MV-4-11 (cell line): ENCODE measurements at regions not wholly inside any gene's neighbourhood (a gene's known extent, or its start where the extent isn't known, plus 50 kb on each side); places are given as distances from the start of the nearest gene placed in this dataset.
A peak's percentile ranks its signal among the peaks of the same experiment; 100 is the strongest.
"Not testable (repeated sequence)": the region's sequence is repeated elsewhere in the genome, so short reads cannot be mapped to it uniquely, and the experiment has no call there.

ENCODE experiments used
- DNase-seq: peaks from one replicate; lab custom pipeline; 2025; lab: John Stamatoyannopoulos, UW

DNA sequence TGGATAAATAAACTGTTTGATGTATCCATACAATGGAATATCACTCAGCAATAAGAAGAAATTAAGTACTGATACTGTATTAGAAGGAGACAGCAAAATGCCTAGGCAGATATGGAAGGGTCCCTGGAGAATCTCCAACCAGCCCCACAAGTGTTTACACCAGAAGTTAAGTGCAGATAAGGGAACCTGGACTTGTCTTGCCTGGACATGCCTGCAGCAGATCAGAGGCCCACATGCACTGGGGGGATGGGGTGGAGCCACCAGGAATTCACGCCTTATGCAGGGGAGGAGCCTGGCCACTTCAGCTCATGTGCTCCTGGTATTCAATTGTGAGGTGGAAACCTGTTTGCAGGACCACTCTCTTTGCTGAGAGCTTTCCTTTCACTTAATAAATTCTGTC is 356.9 kb downstream of the TUBA3C start:
- DNase-seq, result not testable (repeated sequence)

GRCh38 chr13:18822655-18823639 is 358.7 kb downstream of the TUBA3C start:
- not testable (repeated sequence) for DNase-seq

DNA sequence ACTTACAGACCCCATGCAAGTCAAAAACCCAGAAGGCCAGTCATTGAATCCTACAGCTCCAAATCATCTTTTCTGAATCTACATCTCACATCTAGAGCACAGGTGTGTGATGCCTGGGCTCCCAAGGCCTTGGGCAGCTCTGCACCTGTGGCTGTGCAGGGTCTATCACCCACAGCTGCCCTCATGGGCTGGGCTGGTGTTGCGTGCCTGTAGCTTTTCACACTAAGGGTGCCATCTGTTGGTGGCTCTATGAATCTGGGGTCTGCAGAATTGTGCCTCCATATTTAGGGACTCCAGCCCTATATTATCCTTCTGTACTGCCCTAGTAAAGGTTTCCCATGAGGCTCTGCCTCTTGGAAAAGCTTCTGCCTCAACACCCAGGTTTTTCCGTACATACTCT is 407.6 kb downstream of the TUBA3C start:
- DNase-seq, result not testable (repeated sequence)

DNA sequence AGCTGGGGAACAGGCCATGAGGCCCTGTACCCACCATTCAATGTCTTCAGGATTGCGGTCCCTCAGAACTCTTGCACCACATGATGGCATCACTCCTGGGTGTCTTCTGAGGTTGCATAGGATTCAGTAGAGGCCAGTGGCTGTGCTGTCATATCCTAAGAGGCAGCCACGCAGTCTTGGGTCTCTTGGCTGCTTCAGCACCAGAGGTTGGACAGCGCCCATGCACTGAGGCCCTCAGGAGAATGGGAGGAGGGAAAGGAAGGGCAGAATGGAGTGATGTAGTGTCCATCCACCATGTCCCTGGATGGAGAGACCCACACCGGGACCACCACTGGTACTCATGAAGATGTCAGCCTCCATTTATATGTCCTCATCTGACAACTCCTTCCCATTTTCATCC is 439.9 kb downstream of the TUBA3C start:
- not testable (repeated sequence) for DNase-seq

- no peak for DNase-seq
Measured at GRCh38 chr13:18739310-18739709, 442.3 kb downstream of the TUBA3C start.

DNA sequence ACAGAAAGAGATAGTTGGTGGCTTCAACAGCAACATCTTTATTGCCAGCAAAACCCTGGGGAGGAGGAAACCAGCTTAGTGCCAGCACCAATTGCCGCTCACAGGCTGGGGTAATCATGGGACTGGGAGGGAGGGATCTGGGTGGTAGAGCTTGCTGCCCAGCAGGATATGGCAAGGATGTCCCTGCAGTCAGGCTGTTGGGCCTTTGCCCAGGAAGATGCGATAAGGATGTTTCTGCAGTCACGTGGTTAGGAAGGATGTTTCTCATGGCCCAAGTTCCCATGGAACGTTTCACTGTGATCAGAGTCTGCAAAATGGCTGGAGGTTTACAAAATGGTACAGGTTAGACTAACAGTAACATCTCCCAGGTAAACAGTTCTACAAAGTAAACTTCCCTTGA is 443.5 kb downstream of the TUBA3C start:
- not testable (repeated sequence) for DNase-seq

DNA sequence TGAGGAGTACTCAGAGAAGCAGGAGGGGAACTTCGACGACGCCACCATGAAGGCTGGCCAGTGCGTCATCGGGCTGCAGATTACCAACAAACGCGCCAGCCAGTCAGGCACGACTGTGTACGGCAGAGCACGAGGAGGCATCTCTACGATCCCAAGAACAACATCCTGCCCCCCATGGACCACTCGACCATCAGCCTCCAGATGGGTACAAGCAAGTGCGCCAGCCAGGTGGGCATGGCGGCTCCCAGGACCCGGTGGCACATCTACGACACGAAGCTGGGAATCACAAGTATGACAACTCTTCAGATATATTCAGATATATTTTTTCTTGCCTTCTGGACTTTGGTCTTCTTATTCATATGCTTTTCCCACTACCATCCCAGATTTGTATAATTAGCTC is 454.5 kb downstream of the TUBA3C start:
- not testable (repeated sequence) for DNase-seq

DNA sequence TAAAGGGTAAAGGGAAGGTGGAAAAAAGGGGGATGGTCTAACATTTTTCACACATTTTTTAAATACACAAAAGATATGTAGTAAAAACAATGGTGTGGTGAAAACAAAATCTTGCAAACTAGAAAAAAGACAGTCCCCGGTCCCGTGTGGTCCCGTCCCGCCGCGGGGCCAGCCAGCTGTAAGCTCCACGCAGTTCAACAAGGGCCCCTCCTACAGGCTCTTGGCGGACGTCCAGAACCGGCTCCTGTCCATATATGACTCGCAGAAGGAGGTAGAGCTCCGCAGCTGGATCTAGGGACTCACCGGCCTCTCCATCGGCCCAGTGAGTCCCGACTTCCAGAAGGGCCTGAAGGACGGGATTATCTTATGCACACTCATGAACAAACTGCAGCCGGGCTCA is 455.1 kb downstream of the TUBA3C start:
- not testable (repeated sequence) for DNase-seq

GRCh38 chr13:18725242-18725822 is 456.3 kb downstream of the TUBA3C start:
- DNase-seq, result not testable (repeated sequence)

DNA sequence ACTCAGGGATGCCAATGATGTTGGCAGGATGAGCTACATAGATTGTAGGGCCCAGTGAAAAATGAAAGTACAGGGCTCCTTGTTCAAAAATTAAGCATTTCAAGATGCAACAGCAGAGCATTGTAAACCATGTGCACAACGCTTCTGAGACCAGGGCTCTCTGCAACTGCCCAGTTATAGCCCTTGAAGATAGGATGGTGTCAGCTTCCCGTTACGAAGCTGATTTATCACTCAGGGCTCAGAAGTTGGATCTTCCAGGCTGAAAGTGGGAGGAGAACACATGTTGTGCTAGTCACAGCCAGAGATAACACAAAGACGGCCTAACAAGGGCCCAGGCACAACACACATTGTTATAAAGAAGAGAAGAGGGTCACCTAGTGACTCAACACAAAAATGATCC is 466.7 kb downstream of the TUBA3C start:
- DNase-seq, result no peak

DNA sequence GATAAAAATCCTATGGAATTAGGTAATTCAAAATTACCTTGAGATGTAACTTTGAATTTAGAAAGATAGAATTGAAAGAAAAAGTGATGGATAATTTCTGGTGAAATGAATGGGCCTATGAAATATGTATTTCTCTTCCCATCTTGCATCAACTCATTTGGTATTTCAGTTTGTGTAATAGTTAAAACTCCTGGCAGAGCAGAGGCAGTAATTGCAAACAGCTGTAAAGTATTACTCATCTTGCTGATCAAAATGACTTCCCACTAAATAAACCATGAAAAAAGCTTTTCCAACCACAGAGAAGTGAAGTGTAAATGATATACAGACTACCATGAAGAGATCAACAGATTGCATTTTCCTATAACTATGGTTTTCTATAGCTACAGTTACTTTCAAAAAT is 471.0 kb downstream of the TUBA3C start:
- DNase-seq, result not testable (repeated sequence)

GRCh38 chr13:18706538-18706937 is 475.1 kb downstream of the TUBA3C start:
- DNase-seq, result peak; percentile 5

- not testable (repeated sequence) for DNase-seq
Measured at GRCh38 chr13:18702464-18703247, 479.0 kb downstream of the TUBA3C start.

- DNase-seq, result not testable (repeated sequence)
Measured at GRCh38 chr13:18698332-18698731, 483.3 kb downstream of the TUBA3C start.

- not testable (repeated sequence) for DNase-seq
Measured at GRCh38 chr13:18697851-18698250, 483.8 kb downstream of the TUBA3C start.

DNA sequence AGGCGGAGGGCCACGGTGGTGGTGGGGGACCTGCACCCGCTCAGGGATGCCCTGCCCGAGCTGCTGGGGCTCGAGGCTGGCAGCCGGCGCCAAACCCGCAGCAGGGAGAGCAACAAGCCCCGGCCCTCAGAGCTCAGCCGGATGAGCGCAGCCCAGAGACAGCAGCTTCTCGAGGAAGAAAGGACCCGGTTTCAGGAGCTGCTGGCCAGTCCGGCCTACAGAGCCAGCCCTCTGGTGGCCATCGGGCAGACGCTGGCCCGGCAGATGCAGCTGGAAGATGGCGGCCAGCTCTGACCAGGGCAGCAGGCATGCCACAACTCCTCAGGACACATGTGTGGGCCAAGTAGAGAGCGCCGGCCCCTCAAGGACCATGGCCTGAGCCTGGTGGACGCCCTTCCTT is 484.4 kb downstream of the TUBA3C start:
- DNase-seq, result not testable (repeated sequence)

GRCh38 chr13:18677403-18677802 is 504.2 kb downstream of the TUBA3C start:
- not testable (repeated sequence) for DNase-seq

GRCh38 chr13:18675268-18675667 is 506.4 kb downstream of the TUBA3C start:
- DNase-seq, result not testable (repeated sequence)

GRCh38 chr13:18673794-18674193 is 507.8 kb downstream of the TUBA3C start:
- not testable (repeated sequence) for DNase-seq

DNA sequence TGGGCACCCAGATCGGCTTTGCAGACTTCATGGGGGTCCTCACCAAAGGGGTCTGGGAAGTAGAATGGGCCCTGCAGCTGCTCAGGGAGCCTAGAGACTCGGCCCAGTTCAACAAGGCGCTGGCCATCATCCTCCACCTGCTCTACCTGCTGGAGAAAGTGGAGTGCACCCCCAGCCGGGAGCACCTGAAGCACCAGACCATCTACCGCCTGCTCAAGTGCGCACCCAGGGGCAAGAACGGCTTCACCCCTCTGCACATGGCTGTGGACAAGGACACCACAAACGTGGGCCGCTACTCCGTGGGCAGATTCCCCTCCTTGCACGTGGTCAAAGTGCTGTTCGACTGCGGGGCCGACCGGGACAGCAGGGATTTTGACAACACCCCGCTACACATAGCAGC is 515.0 kb downstream of the TUBA3C start:
- not testable (repeated sequence) for DNase-seq

DNA sequence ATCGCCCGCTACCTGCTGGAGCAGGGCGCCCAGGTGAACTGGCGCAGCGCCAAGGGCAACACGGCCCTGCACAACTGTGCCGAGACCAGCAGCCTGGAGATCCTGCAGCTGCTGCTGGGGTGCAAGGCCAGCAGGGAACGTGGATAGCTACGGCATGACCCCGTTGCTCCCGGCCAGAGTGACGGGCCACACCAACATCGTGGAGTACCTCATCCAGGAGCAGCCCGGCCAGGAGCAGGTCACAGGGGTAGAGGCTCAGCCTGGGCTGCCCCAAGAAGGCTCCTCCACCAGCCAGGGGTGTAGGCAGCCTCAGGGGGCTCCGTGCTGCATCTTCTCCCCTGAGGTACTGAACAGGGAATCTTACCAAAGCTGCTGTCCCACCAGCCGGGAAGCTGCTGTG is 515.9 kb downstream of the TUBA3C start:
- DNase-seq, result not testable (repeated sequence)

- not testable (repeated sequence) for DNase-seq
Measured at GRCh38 chr13:18665124-18665523, 516.5 kb downstream of the TUBA3C start.
